AG08396 (cell line): ENCODE measurements at regions not wholly inside any gene's neighbourhood (a gene's known extent, or its start where the extent isn't known, plus 50 kb on each side); places are given as distances from the start of the nearest gene placed in this dataset.
"Not testable (repeated sequence)": the region's sequence is repeated elsewhere in the genome, so short reads cannot be mapped to it uniquely, and the experiment has no call there.

Experiments
- DNase-seq: peaks from one replicate; pipeline ENCODE4 v3.0.0; 2012; ENCODE audit warnings: low spot score, mixed read lengths

GRCh38 chr9:82382887-82383616 lies 394.5 kb downstream of the SPATA31D1 start:
- no peak for DNase-seq

GRCh38 chr9:82385633-82386032 lies 397.1 kb downstream of the SPATA31D1 start:
- DNase-seq: no peak

- DNase-seq: no peak
These were observed 409.0 kb downstream of the SPATA31D1 start for GRCh38 chr9:82397534-82397933.

GRCh38 chr9:82404196-82404870 lies 415.8 kb downstream of the SPATA31D1 start:
- no peak for DNase-seq

GRCh38 chr9:82404881-82405280 lies 416.3 kb downstream of the SPATA31D1 start:
- no peak for DNase-seq

GRCh38 chr9:82406456-82407085 lies 418.0 kb downstream of the SPATA31D1 start:
- DNase-seq: no peak

- DNase-seq: peak; percentile 13
These were observed 421.7 kb downstream of the SPATA31D1 start for GRCh38 chr9:82410306-82410705.

- DNase-seq: no peak
These were observed 422.3 kb downstream of the SPATA31D1 start for GRCh38 chr9:82410866-82411265.

GRCh38 chr9:82412586-82413305 lies 424.2 kb downstream of the SPATA31D1 start:
- DNase-seq: no peak

- no peak for DNase-seq
These were observed 428.9 kb downstream of the SPATA31D1 start for GRCh38 chr9:82417501-82417900.

GRCh38 chr9:82418334-82418733 lies 429.8 kb downstream of the SPATA31D1 start:
- no peak for DNase-seq

- DNase-seq: no peak
These were observed 431.3 kb downstream of the SPATA31D1 start for GRCh38 chr9:82419696-82420486.

- no peak for DNase-seq
These were observed 432.9 kb downstream of the SPATA31D1 start for GRCh38 chr9:82421498-82421897.

- DNase-seq: no peak
These were observed 435.1 kb downstream of the SPATA31D1 start for GRCh38 chr9:82423700-82424099.

GRCh38 chr9:82424599-82425120 lies 436.1 kb downstream of the SPATA31D1 start:
- DNase-seq: no peak

GRCh38 chr9:82431121-82431520 lies 442.5 kb downstream of the SPATA31D1 start:
- no peak for DNase-seq

GRCh38 chr9:82433290-82433931 lies 444.8 kb downstream of the SPATA31D1 start:
- DNase-seq: not testable (repeated sequence)

- DNase-seq: peak; percentile 11
These were observed 447.9 kb downstream of the SPATA31D1 start for GRCh38 chr9:82436475-82436874.

GRCh38 chr9:82437183-82437582 lies 448.6 kb downstream of the SPATA31D1 start:
- DNase-seq: not testable (repeated sequence)

- no peak for DNase-seq
These were observed 450.0 kb downstream of the SPATA31D1 start for GRCh38 chr9:82438581-82438980.

GRCh38 chr9:82443312-82443711 lies 454.7 kb downstream of the SPATA31D1 start:
- no peak for DNase-seq
